H9 (cell line): ENCODE measurements at regions not wholly inside any gene's neighbourhood (a gene's known extent, or its start where the extent isn't known, plus 50 kb on each side); places are given as distances from the start of the nearest gene placed in this dataset.
A peak's percentile ranks its signal among the peaks of the same experiment; 100 is the strongest.

Source experiments
- DNase-seq: peaks from one replicate; pipeline ENCODE4 v3.0.0-alpha.2; 2017
- H2AFZ ChIP-seq: one replicate; pipeline ENCODE4 v1.6.1; 2013; ENCODE audit warnings: mild to moderate bottlenecking, low read length, control low read depth, moderate library complexity
- H2AK5ac ChIP-seq: 2 replicates; pipeline ENCODE4 v1.6.1; 2013; ENCODE audit warnings: low read length, control low read depth, mixed read lengths; ENCODE audit not compliant: insufficient read length
- H2BK120ac ChIP-seq: one replicate; pipeline ENCODE4 v1.6.1; 2013; ENCODE audit warnings: low read depth, mild to moderate bottlenecking, low read length, control low read depth, inconsistent platforms; ENCODE audit not compliant: poor library complexity, severe bottlenecking
- H2BK12ac ChIP-seq: 2 replicates; pipeline ENCODE4 v1.6.1; 2013; ENCODE audit warnings: low read length, control low read depth, mixed read lengths, low read depth; ENCODE audit not compliant: insufficient read length
- H2BK15ac ChIP-seq: 2 replicates; pipeline ENCODE4 v1.6.1; 2013; ENCODE audit warnings: low read depth, low read length, control low read depth
- H2BK20ac ChIP-seq: one replicate; pipeline ENCODE4 v1.6.1; 2013; ENCODE audit warnings: low read depth, mild to moderate bottlenecking, low read length, control low read depth, inconsistent platforms; ENCODE audit not compliant: poor library complexity, severe bottlenecking
- H2BK5ac ChIP-seq: 2 replicates; pipeline ENCODE4 v1.6.1; 2013; ENCODE audit warnings: low read length, control low read depth, mixed read lengths; ENCODE audit not compliant: insufficient read length
- H3K14ac ChIP-seq: 2 replicates; pipeline ENCODE4 v1.6.1; 2013; ENCODE audit warnings: low read length, control low read depth; ENCODE audit not compliant: insufficient read depth
- H3K18ac ChIP-seq: 2 replicates; pipeline ENCODE4 v1.6.1; 2013; ENCODE audit warnings: low read depth, mild to moderate bottlenecking, mixed read lengths, low read length, control low read depth; ENCODE audit not compliant: insufficient read length
- H3K23ac ChIP-seq: 2 replicates; pipeline ENCODE4 v1.6.1; 2013; ENCODE audit warnings: low read length, control low read depth, mixed read lengths, low read depth; ENCODE audit not compliant: insufficient read length
- H3K23me2 ChIP-seq: 2 replicates; pipeline ENCODE4 v1.6.1; 2013; ENCODE audit warnings: low read depth, mild to moderate bottlenecking, mixed read lengths, low read length, control low read depth; ENCODE audit not compliant: insufficient read length, poor library complexity, severe bottlenecking
- H3K27ac ChIP-seq: 2 replicates; pipeline ENCODE4 v1.5.1; 2013; ENCODE audit warnings: low read length, control low read depth, mixed read lengths, low read depth; ENCODE audit not compliant: insufficient read length
- H3K27me3 ChIP-seq: 2 replicates; pipeline ENCODE4 v1.6.1; 2013; ENCODE audit warnings: low read length, control low read depth, inconsistent platforms; ENCODE audit not compliant: insufficient read depth
- H3K4ac ChIP-seq: 2 replicates; pipeline ENCODE4 v1.6.1; 2013; ENCODE audit warnings: low read depth, mild to moderate bottlenecking, control low read depth, inconsistent platforms, low read length, moderate library complexity
- H3K4me1 ChIP-seq: 2 replicates; pipeline ENCODE4 v1.6.1; 2013; ENCODE audit warnings: low read length, control low read depth, inconsistent platforms; ENCODE audit not compliant: insufficient read depth
- H3K4me2 ChIP-seq: 2 replicates; pipeline ENCODE4 v1.6.1; 2013; ENCODE audit warnings: low read length, control low read depth, mixed read lengths; ENCODE audit not compliant: insufficient read length, insufficient read depth
- H3K56ac ChIP-seq: 2 replicates; pipeline ENCODE4 v1.6.1; 2013; ENCODE audit warnings: low read depth, mild to moderate bottlenecking, mixed read lengths, low read length, control low read depth; ENCODE audit not compliant: insufficient read length
- H3K79me1 ChIP-seq: 2 replicates; pipeline ENCODE4 v1.6.1; 2013; ENCODE audit warnings: low read depth, mild to moderate bottlenecking, moderate library complexity, low read length, control low read depth, inconsistent platforms; ENCODE audit not compliant: insufficient read depth, poor library complexity, severe bottlenecking
- H3K79me2 ChIP-seq: 2 replicates; pipeline ENCODE4 v1.6.1; 2013; ENCODE audit warnings: low read length, control low read depth, inconsistent platforms; ENCODE audit not compliant: insufficient read depth
- H3K9ac ChIP-seq: 2 replicates; pipeline ENCODE4 v1.6.1; 2013; ENCODE audit warnings: low read length, control low read depth, mixed read lengths; ENCODE audit not compliant: insufficient read length; ENCODE audit errors: extremely low read depth
- H3K9me3 ChIP-seq: one replicate; pipeline ENCODE4 v1.6.1; 2013; ENCODE audit warnings: low read depth, low read length, inconsistent platforms; ENCODE audit not compliant: control insufficient read depth
- H3T11ph ChIP-seq: one replicate; pipeline ENCODE4 v1.6.1; 2013; ENCODE audit warnings: mild to moderate bottlenecking, low read length, control low read depth, inconsistent platforms
- H4K20me1 ChIP-seq: one replicate; pipeline ENCODE4 v1.6.1; 2013; ENCODE audit not compliant: control insufficient read depth, insufficient read length, insufficient read depth
- H4K5ac ChIP-seq: 2 replicates; pipeline ENCODE4 v1.6.1; 2013; ENCODE audit warnings: low read depth, mild to moderate bottlenecking, mixed read lengths, low read length, control low read depth; ENCODE audit not compliant: insufficient read length
- H4K8ac ChIP-seq: replicated peaks from 2 replicates; pipeline ENCODE4 v1.6.1; 2013; ENCODE audit warnings: low read length, control low read depth, mixed read lengths, low read depth; ENCODE audit not compliant: insufficient read length
- H4K91ac ChIP-seq: 2 replicates; pipeline ENCODE4 v1.6.1; 2013; ENCODE audit warnings: low read depth, mild to moderate bottlenecking, moderate library complexity, mixed read lengths, low read length, control low read depth; ENCODE audit not compliant: insufficient read length
- H3K27ac Mint-ChIP-seq, 3 experiments: 2 replicates in 2 of 3; 3 replicates in 1 of 3; pipeline ENCODE4 v1.8.0; 2020 to 2021; ENCODE audit warnings: mixed read lengths in 3 of 3, mild to moderate bottlenecking in 1 of 3, moderate library complexity in 1 of 3
- H3K27me3 Mint-ChIP-seq: 2 replicates; pipeline ENCODE4 v1.8.0; 2021; ENCODE audit warnings: low read depth, mild to moderate bottlenecking, moderate library complexity, mixed read lengths
- H3K36me3 Mint-ChIP-seq, 3 experiments: 2 replicates in 2 of 3; 3 replicates in 1 of 3; pipeline ENCODE4 v1.8.0; 2020 to 2021; ENCODE audit warnings: low read depth in 3 of 3, mixed read lengths in 3 of 3; ENCODE audit not compliant: insufficient read depth in 1 of 3
- H3K4me1 Mint-ChIP-seq, 2 experiments: 2 replicates each; pipeline ENCODE4 v1.8.0; 2020; ENCODE audit warnings: mixed read lengths in 2 of 2
- H3K4me3 Mint-ChIP-seq, 2 experiments: 2 replicates in 1 of 2; 3 replicates in 1 of 2; pipeline ENCODE4 v1.8.0; 2020 to 2021; ENCODE audit warnings: mild to moderate bottlenecking in 2 of 2, mixed read lengths in 2 of 2, moderate library complexity in 1 of 2
- H3K9me3 Mint-ChIP-seq, 2 experiments: 2 replicates in 1 of 2; 3 replicates in 1 of 2; pipeline ENCODE4 v1.8.0; 2020; ENCODE audit warnings: mild to moderate bottlenecking in 2 of 2, mixed read lengths in 2 of 2, moderate library complexity in 1 of 2
- TF ChIP-seq, protein P1 (sequence below): fragments of 200-600 bp; sonication (generic); conservative IDR thresholded peaks from 3 replicates; pipeline ENCODE4 v1.8.0; 2021; ENCODE audit warnings: antibody characterized with exemption, mild to moderate bottlenecking

GRCh38 chr17:53570731-53571130 lies 252.0 kb upstream of the KIF2B start:
- Histone ChIP-seq H3K23me2 (no peaks in the 10 kb centered on the region), H4K91ac (no peak overlapping the region), H2BK12ac (no peak overlapping the region), H2BK120ac (no peak overlapping the region), H4K8ac (no peak overlapping the region), H3K27me3 (no peaks in the 10 kb centered on the region), H3K18ac (no peak overlapping the region), H3K9ac (no peak overlapping the region), H3K79me1 (no peaks in the 10 kb centered on the region), H3K9me3 (no peaks in the 10 kb centered on the region), H3K4me1 (no peaks in the 10 kb centered on the region), H2BK5ac (no peak overlapping the region), H3K14ac (no peak overlapping the region), H2AK5ac (no peak overlapping the region), H2AFZ (no peak overlapping the region), H3K4ac (no peak overlapping the region), H3T11ph (no peak overlapping the region), H3K23ac (no peak overlapping the region), H3K56ac (no peak overlapping the region), H3K4me2 (no peak overlapping the region), H3K79me2 (no peaks in the 10 kb centered on the region), H2BK15ac (no peak overlapping the region), H2BK20ac (no peak overlapping the region), H4K5ac (no peak overlapping the region), H4K20me1 (no peaks in the 10 kb centered on the region), H3K27ac (no peak overlapping the region)
- H3K27me3 Mint-ChIP-seq = no peaks in the 10 kb centered on the region
- TF ChIP-seq, protein P1, sequence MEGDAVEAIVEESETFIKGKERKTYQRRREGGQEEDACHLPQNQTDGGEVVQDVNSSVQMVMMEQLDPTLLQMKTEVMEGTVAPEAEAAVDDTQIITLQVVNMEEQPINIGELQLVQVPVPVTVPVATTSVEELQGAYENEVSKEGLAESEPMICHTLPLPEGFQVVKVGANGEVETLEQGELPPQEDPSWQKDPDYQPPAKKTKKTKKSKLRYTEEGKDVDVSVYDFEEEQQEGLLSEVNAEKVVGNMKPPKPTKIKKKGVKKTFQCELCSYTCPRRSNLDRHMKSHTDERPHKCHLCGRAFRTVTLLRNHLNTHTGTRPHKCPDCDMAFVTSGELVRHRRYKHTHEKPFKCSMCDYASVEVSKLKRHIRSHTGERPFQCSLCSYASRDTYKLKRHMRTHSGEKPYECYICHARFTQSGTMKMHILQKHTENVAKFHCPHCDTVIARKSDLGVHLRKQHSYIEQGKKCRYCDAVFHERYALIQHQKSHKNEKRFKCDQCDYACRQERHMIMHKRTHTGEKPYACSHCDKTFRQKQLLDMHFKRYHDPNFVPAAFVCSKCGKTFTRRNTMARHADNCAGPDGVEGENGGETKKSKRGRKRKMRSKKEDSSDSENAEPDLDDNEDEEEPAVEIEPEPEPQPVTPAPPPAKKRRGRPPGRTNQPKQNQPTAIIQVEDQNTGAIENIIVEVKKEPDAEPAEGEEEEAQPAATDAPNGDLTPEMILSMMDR = peak; percentile 17; the same call in 1 of the 3 replicates
- H3K36me3 Mint-ChIP-seq = no peaks in the 10 kb centered on the region; a peak in 1 of 7 replicates
- H3K9me3 Mint-ChIP-seq = no peaks in the 10 kb centered on the region
- DNase-seq = no peak
- no peak overlapping the region; a peak in 1 of 7 replicates for H3K27ac Mint-ChIP-seq
- H3K4me1 Mint-ChIP-seq = peaks cover 0 to 3% of the 10 kb centered on the region in 2 experiments; a peak in 2 of 4 replicates
- no peak overlapping the region for H3K4me3 Mint-ChIP-seq
